HUES64 (cell line): ENCODE measurements at regions not wholly inside any gene's neighbourhood (a gene's known extent, or its start where the extent isn't known, plus 50 kb on each side); places are given as distances from the start of the nearest gene placed in this dataset.
"Not testable (repeated sequence)": the region's sequence is repeated elsewhere in the genome, so short reads cannot be mapped to it uniquely, and the experiment has no call there.

Source experiments
- H3K27ac ChIP-seq: 2 replicates; pipeline ENCODE4 v1.7.0; 2013; ENCODE audit warnings: low read depth, low read length, inconsistent platforms
- H3K27me3 ChIP-seq: 2 replicates; pipeline ENCODE4 v1.6.1; 2013; ENCODE audit warnings: mild to moderate bottlenecking, low read length; ENCODE audit not compliant: insufficient read depth
- H3K36me3 ChIP-seq: 2 replicates; pipeline ENCODE4 v1.6.1; 2013; ENCODE audit warnings: mild to moderate bottlenecking, low read length; ENCODE audit not compliant: insufficient read depth
- H3K4me1 ChIP-seq: 2 replicates; pipeline ENCODE4 v1.6.1; 2013; ENCODE audit warnings: mild to moderate bottlenecking, low read length, moderate library complexity; ENCODE audit not compliant: insufficient read depth
- H3K4me3 ChIP-seq: 2 replicates; pipeline ENCODE4 v1.5.1; 2013; ENCODE audit warnings: mild to moderate bottlenecking, low read length, moderate library complexity
- H3K9ac ChIP-seq: 2 replicates; pipeline ENCODE4 v1.6.1; 2013; ENCODE audit warnings: mild to moderate bottlenecking, low read depth, low read length
- H3K9me3 ChIP-seq: 2 replicates; pipeline ENCODE4 v1.6.1; 2013; ENCODE audit warnings: low read depth, low read length; ENCODE audit not compliant: insufficient read depth
- WGBS: fragments of 150-250, 120-280 bp; methylation state at CpG from one replicate; pipeline ENCODE4 v1.1.7; 2013; ENCODE audit warnings: missing lambda C conversion rate; 5-methylcytosine and 5-hydroxymethylcytosine counted together

- not testable (repeated sequence) for H3K4me3 ChIP-seq, H3K9me3 ChIP-seq, H3K27ac ChIP-seq, H3K27me3 ChIP-seq, H3K9ac ChIP-seq, H3K36me3 ChIP-seq
- WGBS = 87% methylated on average over 4 of the region's 4 CpGs
- H3K4me1 ChIP-seq = peaks cover 10% of the 10 kb centered on the region; the same call in 1 of the 2 replicates
Observed at GRCh38 chr18:22283855-22284254, 114.5 kb downstream of the GATA6 start.

DNA sequence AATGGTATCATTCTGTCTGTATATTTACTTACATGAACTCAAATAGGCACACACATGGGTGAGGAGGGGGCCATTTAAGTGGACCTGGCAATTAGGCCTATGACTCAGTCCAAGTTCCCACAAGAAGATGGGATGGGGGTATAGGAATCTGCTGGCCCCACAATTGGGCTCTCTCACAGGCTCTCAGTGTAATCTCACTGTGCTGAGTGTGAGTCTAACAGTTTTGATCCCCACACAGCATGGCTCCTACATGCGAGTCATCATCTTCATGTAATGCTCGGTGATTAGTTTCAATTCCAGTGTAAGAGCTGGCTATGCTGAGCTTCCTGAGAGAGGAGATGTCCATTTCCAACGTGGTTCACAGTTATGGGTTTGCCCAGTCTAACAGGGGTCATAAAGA lies 114.0 kb downstream of the GATA6 start:
- 90% methylated on average over 3 of the region's 3 CpGs for WGBS
- H3K27ac ChIP-seq = no peak overlapping the region
- no peak overlapping the region for H3K4me3 ChIP-seq
- no peaks in the 10 kb centered on the region for H3K36me3 ChIP-seq
- no peaks in the 10 kb centered on the region for H3K9me3 ChIP-seq
- no peak overlapping the region for H3K9ac ChIP-seq
- H3K27me3 ChIP-seq = no peaks in the 10 kb centered on the region
- H3K4me1 ChIP-seq = peaks cover 10% of the 10 kb centered on the region; the same call in 1 of the 2 replicates

DNA sequence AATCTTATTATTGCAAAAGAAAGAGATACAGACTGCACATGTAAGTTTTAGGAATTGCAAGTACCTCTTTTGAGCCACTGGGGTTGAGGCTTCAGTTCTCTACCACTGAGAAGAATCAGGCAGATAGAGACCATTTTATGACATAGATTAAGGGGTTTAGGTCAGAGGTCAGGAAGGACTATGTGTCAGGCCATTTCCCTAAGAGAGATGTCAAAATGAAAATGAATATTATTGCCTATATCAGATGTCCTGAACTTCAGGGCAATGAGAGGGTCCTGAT lies 113.7 kb downstream of the GATA6 start:
- H3K36me3 ChIP-seq = no peaks in the 10 kb centered on the region
- no peaks in the 10 kb centered on the region for H3K27me3 ChIP-seq
- H3K4me3 ChIP-seq = no peak overlapping the region
- no peaks in the 10 kb centered on the region for H3K9me3 ChIP-seq
- no peak overlapping the region for H3K9ac ChIP-seq
- peaks cover 10% of the 10 kb centered on the region; the same call in 1 of the 2 replicates for H3K4me1 ChIP-seq
- no peak overlapping the region for H3K27ac ChIP-seq

GRCh38 chr18:22282311-22283115 lies 113.1 kb downstream of the GATA6 start:
- Histone ChIP-seq H3K4me1 (peaks cover 10% of the 10 kb centered on the region; the same call in 1 of the 2 replicates), H3K36me3 (no peaks in the 10 kb centered on the region), H3K27ac (no peak overlapping the region), H3K4me3 (no peak overlapping the region), H3K9me3 (no peaks in the 10 kb centered on the region), H3K27me3 (no peaks in the 10 kb centered on the region), H3K9ac (no peak overlapping the region)
- 92% methylated on average over 7 of the region's 8 CpGs for WGBS

DNA sequence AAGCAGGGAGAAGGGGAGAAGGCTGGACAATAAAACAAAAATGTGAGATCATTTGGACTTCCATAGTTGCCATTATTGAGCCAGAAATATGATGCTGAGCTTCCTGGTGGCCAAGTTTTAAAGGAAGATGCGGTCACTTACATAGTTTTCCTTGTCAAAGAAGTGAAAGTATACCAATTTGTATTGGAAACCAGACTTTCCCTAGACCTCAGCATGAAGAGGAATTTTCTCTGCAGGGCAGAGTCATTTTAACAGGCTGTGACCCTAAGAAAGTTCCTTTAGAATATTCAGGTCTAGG lies 111.0 kb downstream of the GATA6 start:
- Histone ChIP-seq H3K9me3 (no peaks in the 10 kb centered on the region), H3K9ac (no peak overlapping the region), H3K4me3 (no peak overlapping the region), H3K27ac (no peak overlapping the region), H3K4me1 (peaks cover 10% of the 10 kb centered on the region; the same call in 1 of the 2 replicates), H3K36me3 (no peaks in the 10 kb centered on the region), H3K27me3 (no peaks in the 10 kb centered on the region)
- WGBS = 94% methylated on average over 1 of the region's 1 CpG

GRCh38 chr18:22279741-22280452 lies 110.5 kb downstream of the GATA6 start:
- 83% methylated on average over 10 of the region's 10 CpGs for WGBS
- Histone ChIP-seq H3K4me3 (no peak overlapping the region), H3K27me3 (no peaks in the 10 kb centered on the region), H3K27ac (no peak overlapping the region), H3K4me1 (peaks cover 10% of the 10 kb centered on the region; the same call in 1 of the 2 replicates), H3K9me3 (no peaks in the 10 kb centered on the region), H3K36me3 (no peaks in the 10 kb centered on the region), H3K9ac (no peak overlapping the region)

GRCh38 chr18:22278798-22279197 lies 109.4 kb downstream of the GATA6 start:
- Histone ChIP-seq H3K27me3 (no peaks in the 10 kb centered on the region), H3K4me1 (peaks cover 10% of the 10 kb centered on the region; the same call in 1 of the 2 replicates), H3K36me3 (no peaks in the 10 kb centered on the region), H3K9ac (no peak overlapping the region), H3K27ac (no peak overlapping the region), H3K9me3 (no peaks in the 10 kb centered on the region), H3K4me3 (no peak overlapping the region)
- 93% methylated on average over 1 of the region's 1 CpG for WGBS

DNA sequence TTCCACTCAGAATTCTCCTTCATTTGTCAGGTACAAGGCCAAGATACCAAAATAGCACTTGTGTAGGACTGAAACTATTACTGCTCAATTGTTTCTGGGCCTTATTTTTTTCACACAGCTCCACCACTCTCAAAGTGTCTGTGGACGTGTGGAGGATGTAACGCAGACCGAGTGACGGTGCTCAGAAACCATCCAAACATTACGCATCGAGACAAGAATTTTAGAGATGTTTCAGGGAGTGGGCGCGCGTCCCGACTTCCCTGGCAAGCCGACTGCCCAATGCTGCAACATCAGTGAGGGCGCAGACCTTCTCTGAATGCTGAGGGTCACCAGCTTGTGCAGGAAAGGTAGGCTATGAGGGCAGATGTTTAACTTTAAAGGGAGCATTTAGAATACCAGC lies 108.4 kb downstream of the GATA6 start:
- H3K27me3 ChIP-seq = no peaks in the 10 kb centered on the region
- no peak overlapping the region for H3K9ac ChIP-seq
- no peak overlapping the region for H3K27ac ChIP-seq
- 97% methylated on average over 12 of the region's 12 CpGs for WGBS
- H3K9me3 ChIP-seq = no peaks in the 10 kb centered on the region
- no peaks in the 10 kb centered on the region for H3K36me3 ChIP-seq
- no peak overlapping the region for H3K4me3 ChIP-seq
- H3K4me1 ChIP-seq = peaks cover 8% of the 10 kb centered on the region; the same call in 1 of the 2 replicates

- Histone ChIP-seq H3K27me3 (no peaks in the 10 kb centered on the region), H3K4me3 (no peak overlapping the region), H3K4me1 (no peaks in the 10 kb centered on the region), H3K9me3 (no peaks in the 10 kb centered on the region), H3K9ac (no peak overlapping the region), H3K27ac (no peak overlapping the region), H3K36me3 (no peaks in the 10 kb centered on the region)
- WGBS = 92% methylated on average over 7 of the region's 7 CpGs
Observed at GRCh38 chr18:22276334-22276713, 106.9 kb downstream of the GATA6 start.

DNA sequence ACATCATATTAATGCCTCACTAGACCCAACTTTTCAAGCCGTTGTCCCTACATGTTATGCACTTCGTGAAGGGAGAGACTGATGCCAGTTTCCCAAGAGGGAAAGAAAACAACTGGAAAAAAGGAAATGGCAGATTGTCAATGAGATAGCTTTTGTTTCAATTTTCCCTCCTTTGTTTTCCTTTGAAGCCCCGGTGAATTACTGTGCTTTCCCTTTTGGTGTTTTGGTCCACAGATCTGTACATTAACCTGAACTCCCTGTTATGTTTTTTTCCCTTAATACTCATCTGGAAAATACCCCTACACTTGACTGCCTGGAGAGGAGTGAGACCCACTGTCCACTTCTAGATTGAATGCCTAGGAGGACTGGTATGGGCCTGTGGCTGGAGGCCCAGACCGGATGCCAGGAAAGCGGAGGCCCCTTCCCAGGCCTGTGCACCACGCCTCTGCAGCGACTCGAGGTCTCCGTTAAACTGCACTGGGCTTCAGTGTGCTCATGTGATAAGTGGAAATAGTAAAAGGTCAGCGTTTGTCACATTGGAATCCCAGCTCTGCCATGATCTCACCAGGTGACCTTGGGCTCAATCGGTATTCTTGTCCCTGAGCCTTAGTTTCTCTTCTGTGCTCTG lies 106.4 kb downstream of the GATA6 start:
- Histone ChIP-seq H3K27me3 (no peaks in the 10 kb centered on the region; the same call in 1 of the 2 replicates), H3K27ac (no peak overlapping the region), H3K4me3 (no peak overlapping the region), H3K9me3 (no peaks in the 10 kb centered on the region), H3K4me1 (no peaks in the 10 kb centered on the region), H3K36me3 (no peaks in the 10 kb centered on the region), H3K9ac (no peak overlapping the region)
- WGBS = 85% methylated on average over 10 of the region's 11 CpGs
